ENCODE measurements at regions not wholly inside any gene's neighbourhood (a gene's known extent, or its start where the extent isn't known, plus 50 kb on each side); places are given as distances from the start of the nearest gene placed in this dataset.
A peak's percentile ranks its signal among the peaks of the same experiment; 100 is the strongest.

GRCh38 chr12:38389614-38390013 is 73.0 kb downstream of the ALG10B start:
- TF ChIP-seq, protein P1, sequence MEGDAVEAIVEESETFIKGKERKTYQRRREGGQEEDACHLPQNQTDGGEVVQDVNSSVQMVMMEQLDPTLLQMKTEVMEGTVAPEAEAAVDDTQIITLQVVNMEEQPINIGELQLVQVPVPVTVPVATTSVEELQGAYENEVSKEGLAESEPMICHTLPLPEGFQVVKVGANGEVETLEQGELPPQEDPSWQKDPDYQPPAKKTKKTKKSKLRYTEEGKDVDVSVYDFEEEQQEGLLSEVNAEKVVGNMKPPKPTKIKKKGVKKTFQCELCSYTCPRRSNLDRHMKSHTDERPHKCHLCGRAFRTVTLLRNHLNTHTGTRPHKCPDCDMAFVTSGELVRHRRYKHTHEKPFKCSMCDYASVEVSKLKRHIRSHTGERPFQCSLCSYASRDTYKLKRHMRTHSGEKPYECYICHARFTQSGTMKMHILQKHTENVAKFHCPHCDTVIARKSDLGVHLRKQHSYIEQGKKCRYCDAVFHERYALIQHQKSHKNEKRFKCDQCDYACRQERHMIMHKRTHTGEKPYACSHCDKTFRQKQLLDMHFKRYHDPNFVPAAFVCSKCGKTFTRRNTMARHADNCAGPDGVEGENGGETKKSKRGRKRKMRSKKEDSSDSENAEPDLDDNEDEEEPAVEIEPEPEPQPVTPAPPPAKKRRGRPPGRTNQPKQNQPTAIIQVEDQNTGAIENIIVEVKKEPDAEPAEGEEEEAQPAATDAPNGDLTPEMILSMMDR (IDR thresholded peaks at IDR 0.05): no peak
- ChIA-PET CTCF (interaction anchor here (0.7 kb wide), 1 partner anchor 15 kb away, joined by 3 read pairs; no protein-coding TSS in a partner anchor), POLR2A (no interaction called here)
- no peak overlapping the region for H3K27ac ChIP-seq (ENCODE audit: low read depth in 1 of 2, low read length in 2 of 2)
- H3K4me3 Mint-ChIP-seq: no peak overlapping the region
- no peak for DNase-seq
- H3K27me3 Mint-ChIP-seq: no peaks in the 10 kb centered on the region
- no peaks in the 10 kb centered on the region for H3K4me1 Mint-ChIP-seq (ENCODE audit: low read depth)
- H3K4me3 ChIP-seq (ENCODE audit: low read length): no peak overlapping the region
- H3K9me3 Mint-ChIP-seq: no peaks in the 10 kb centered on the region
- H3K9me3 ChIP-seq (ENCODE audit: control insufficient read depth in 1 of 2, insufficient read depth in 1 of 2, low read length in 2 of 2): peaks cover 0 to 7% of the 10 kb centered on the region in 2 experiments
- no peaks in the 10 kb centered on the region for H3K4me1 ChIP-seq (ENCODE audit: insufficient read depth, low read length)
- no peak for ATAC-seq (ENCODE audit: poor library complexity)
- intact Hi-C loops (cut with DNase I, micrococcal nuclease): no loop called here
- H3K27ac Mint-ChIP-seq: no peak overlapping the region
- H3K27me3 ChIP-seq (ENCODE audit: control insufficient read depth in 1 of 2, insufficient read depth in 2 of 2, low read length in 2 of 2): no peaks in the 10 kb centered on the region
- no peaks in the 10 kb centered on the region for H3K36me3 Mint-ChIP-seq (ENCODE audit: low read depth)
- no peaks in the 10 kb centered on the region for H3K36me3 ChIP-seq (ENCODE audit: insufficient read depth, low read length)

GRCh38 chr12:38391007-38391406 is 74.4 kb downstream of the ALG10B start:
- Mint-ChIP-seq H3K36me3 (ENCODE audit: low read depth) (no peaks in the 10 kb centered on the region), H3K4me3 (no peak overlapping the region), H3K4me1 (ENCODE audit: low read depth) (no peaks in the 10 kb centered on the region), H3K9me3 (peaks cover 5% of the 10 kb centered on the region), H3K27me3 (no peaks in the 10 kb centered on the region), H3K27ac (no peak overlapping the region)
- H3K27ac ChIP-seq (ENCODE audit: low read depth in 1 of 2, low read length in 2 of 2): no peak overlapping the region
- no peaks in the 10 kb centered on the region for H3K4me1 ChIP-seq (ENCODE audit: insufficient read depth, low read length)
- ChIA-PET CTCF (no interaction called here), POLR2A (no interaction called here)
- intact Hi-C loops (cut with DNase I, micrococcal nuclease): no loop called here
- no peaks in the 10 kb centered on the region for H3K9me3 ChIP-seq (ENCODE audit: control insufficient read depth in 1 of 2, insufficient read depth in 1 of 2, low read length in 2 of 2)
- no peak for DNase-seq
- no peaks in the 10 kb centered on the region for H3K36me3 ChIP-seq (ENCODE audit: insufficient read depth, low read length)
- TF ChIP-seq, protein P1 (IDR thresholded peaks at IDR 0.05): no peak
- no peak for ATAC-seq (ENCODE audit: poor library complexity)
- no peaks in the 10 kb centered on the region for H3K27me3 ChIP-seq (ENCODE audit: control insufficient read depth in 1 of 2, insufficient read depth in 2 of 2, low read length in 2 of 2)
- H3K4me3 ChIP-seq (ENCODE audit: low read length): no peak overlapping the region

DNA sequence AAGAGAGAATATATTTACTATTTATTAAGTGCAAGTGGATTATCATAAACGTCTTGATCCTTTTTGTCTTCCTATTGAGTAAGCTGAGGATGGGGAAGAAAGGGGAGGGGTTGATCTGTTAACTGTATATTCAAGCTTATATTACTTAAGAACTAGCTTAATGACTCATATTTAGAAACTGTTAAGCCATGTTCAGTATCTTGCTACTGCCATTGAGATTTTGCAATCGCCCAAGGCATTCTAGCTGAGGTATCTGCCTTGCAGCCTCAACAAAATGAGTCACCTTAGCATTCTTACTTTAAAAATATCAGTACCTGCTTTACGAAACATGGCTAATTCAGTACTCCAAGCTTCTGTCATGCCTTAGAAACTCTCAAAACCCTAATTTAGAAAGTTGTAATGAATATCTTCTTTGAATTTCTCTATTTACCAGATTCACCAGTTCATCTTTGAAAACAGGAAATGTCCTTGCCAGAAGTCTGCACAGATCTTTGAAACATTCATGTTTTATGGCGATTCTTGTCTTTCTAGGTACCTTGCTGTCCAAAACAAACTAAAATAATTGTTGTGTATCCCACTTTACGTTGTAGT is 76.1 kb downstream of the ALG10B start:
- Histone ChIP-seq H3K4me1 (ENCODE audit: insufficient read depth, low read length) (no peaks in the 10 kb centered on the region), H3K36me3 (ENCODE audit: insufficient read depth, low read length) (no peaks in the 10 kb centered on the region), H3K4me3 (ENCODE audit: low read length) (no peak overlapping the region), H3K27me3 (ENCODE audit: control insufficient read depth in 1 of 2, insufficient read depth in 2 of 2, low read length in 2 of 2) (no peaks in the 10 kb centered on the region), H3K9me3 (ENCODE audit: control insufficient read depth in 1 of 2, insufficient read depth in 1 of 2, low read length in 2 of 2) (no peaks in the 10 kb centered on the region), H3K27ac (ENCODE audit: low read depth in 1 of 2, low read length in 2 of 2) (no peak overlapping the region)
- no peaks in the 10 kb centered on the region for H3K4me1 Mint-ChIP-seq (ENCODE audit: low read depth)
- no peaks in the 10 kb centered on the region for H3K36me3 Mint-ChIP-seq (ENCODE audit: low read depth)
- no peaks in the 10 kb centered on the region for H3K27me3 Mint-ChIP-seq
- POLR2A ChIA-PET: no interaction called here
- H3K9me3 Mint-ChIP-seq: peaks cover 14% of the 10 kb centered on the region
- CTCF ChIA-PET: no interaction called here
- intact Hi-C loops (cut with DNase I, micrococcal nuclease): no loop called here
- TF ChIP-seq, protein P1 (IDR thresholded peaks at IDR 0.05): no peak
- H3K4me3 Mint-ChIP-seq: no peak overlapping the region
- ATAC-seq (ENCODE audit: poor library complexity): no peak
- DNase-seq: peak in 2 of 14 experiments; percentile 40 to 56
- no peak overlapping the region for H3K27ac Mint-ChIP-seq

All from CD4-positive, alpha-beta T cell (primary cell).